IMR-90 (cell line): ENCODE measurements at regions not wholly inside any gene's neighbourhood (a gene's known extent, or its start where the extent isn't known, plus 50 kb on each side); places are given as distances from the start of the nearest gene placed in this dataset.
"Not testable (repeated sequence)": the region's sequence is repeated elsewhere in the genome, so short reads cannot be mapped to it uniquely, and the experiment has no call there.

Source experiments
- ATAC-seq: fragments of 200-7000 bp; cut with Tn5 transposase; 2 replicates; pipeline ENCODE4 v1.9.1; 2020; ENCODE audit warnings: low read depth, mild to moderate bottlenecking, moderate library complexity
- BruUV-seq: library from RNA; stranded (reverse); fragments of 400-500 nt; replicated peaks from 2 replicates; lab custom pipeline; 2021; lab: Mats Ljungman, UMichigan
- CTCF ChIA-PET: fragments of 300-600 bp; formaldehyde crosslinking; extraction: SDS; loops from one replicate; lab custom pipeline; 2021; ENCODE audit warnings: antibody characterized with exemption; lab: Yijun Ruan, JAX
- POLR2A ChIA-PET: fragments of 300-600 bp; sonication (Branson Sonifier 250); formaldehyde crosslinking; loops from one replicate; lab custom pipeline; 2022; ENCODE audit warnings: antibody characterized with exemption; ENCODE audit not compliant: unreplicated experiment; lab: Charles Lee
- DNase-seq: peaks from one replicate; pipeline ENCODE4 v3.0.0; 2013
- H2AFZ ChIP-seq: replicated peaks from 2 replicates; pipeline ENCODE3; 2013; ENCODE audit warnings: low read length, mild to moderate bottlenecking; ENCODE audit not compliant: poor library complexity
- H2AK5ac ChIP-seq: 2 replicates; pipeline ENCODE4 v1.6.1; 2013; ENCODE audit warnings: low read depth, low read length, inconsistent platforms
- H2AK9ac ChIP-seq: replicated peaks from 2 replicates; pipeline ENCODE3; 2013; ENCODE audit warnings: mild to moderate bottlenecking, low read depth, low read length, moderate library complexity; ENCODE audit not compliant: poor library complexity
- H2BK120ac ChIP-seq: 2 replicates; pipeline ENCODE4 v1.6.1; 2013; ENCODE audit warnings: low read depth, low read length, inconsistent platforms
- H2BK15ac ChIP-seq: 3 replicates; pipeline ENCODE4 v1.6.1; 2013; ENCODE audit warnings: low read depth, low read length, inconsistent platforms
- H2BK20ac ChIP-seq: 2 replicates; pipeline ENCODE4 v1.6.1; 2013; ENCODE audit warnings: low read depth, mild to moderate bottlenecking, inconsistent platforms, low read length, moderate library complexity
- H2BK5ac ChIP-seq: 2 replicates; pipeline ENCODE4 v1.6.1; 2013; ENCODE audit warnings: mild to moderate bottlenecking, low read depth, low read length, inconsistent platforms; ENCODE audit not compliant: poor library complexity, severe bottlenecking
- H3K14ac ChIP-seq: replicated peaks from 2 replicates; pipeline ENCODE4 v1.6.1; 2013; ENCODE audit warnings: low read depth, low read length, inconsistent platforms
- H3K18ac ChIP-seq: 2 replicates; pipeline ENCODE4 v1.6.1; 2013; ENCODE audit warnings: low read depth, low read length, control low read depth
- H3K23ac ChIP-seq: 2 replicates; pipeline ENCODE4 v1.6.1; 2013; ENCODE audit warnings: low read depth, low read length, inconsistent platforms
- H3K27ac ChIP-seq: 2 replicates; pipeline ENCODE4 v1.5.1; 2013; ENCODE audit warnings: mild to moderate bottlenecking, control low read depth, low read length; ENCODE audit not compliant: insufficient read depth
- H3K27me3 ChIP-seq: 2 replicates; pipeline ENCODE4 v1.6.1; 2013; ENCODE audit warnings: low read length; ENCODE audit not compliant: control insufficient read depth, insufficient read depth
- H3K36me3 ChIP-seq: 2 replicates; pipeline ENCODE4 v1.6.1; 2013; ENCODE audit warnings: low read length, mixed read lengths; ENCODE audit not compliant: control insufficient read depth, insufficient read depth
- H3K4ac ChIP-seq: 2 replicates; pipeline ENCODE4 v1.6.1; 2013; ENCODE audit warnings: low read depth, low read length, inconsistent platforms
- H3K4me1 ChIP-seq: 2 replicates; pipeline ENCODE4 v1.6.1; 2013; ENCODE audit warnings: low read length, mixed read lengths; ENCODE audit not compliant: control insufficient read depth, insufficient read depth
- H3K4me2 ChIP-seq: 2 replicates; pipeline ENCODE4 v1.6.1; 2013; ENCODE audit warnings: low read depth, mild to moderate bottlenecking, control low read depth, low read length, moderate library complexity
- H3K4me3 ChIP-seq: 2 replicates; pipeline ENCODE4 v1.5.1; 2013; ENCODE audit warnings: low read depth, mild to moderate bottlenecking, control low read depth, low read length, moderate library complexity; ENCODE audit not compliant: insufficient read depth
- H3K56ac ChIP-seq: 2 replicates; pipeline ENCODE4 v1.6.1; 2013; ENCODE audit warnings: low read length, inconsistent platforms; ENCODE audit not compliant: insufficient read depth; ENCODE audit errors: extremely low read depth
- H3K79me1 ChIP-seq, 2 experiments: 2 replicates each; pipeline ENCODE4 v1.6.1; 2013; ENCODE audit warnings: low read length in 2 of 2, inconsistent platforms in 1 of 2, low read depth in 1 of 2
- H3K9ac ChIP-seq: 2 replicates; pipeline ENCODE4 v1.6.1; 2013; ENCODE audit warnings: low read depth, low read length, control low read depth
- H3K9me1 ChIP-seq: 2 replicates; pipeline ENCODE4 v1.6.1; 2013; ENCODE audit warnings: low read length, inconsistent platforms; ENCODE audit not compliant: insufficient read depth
- H3K9me3 ChIP-seq: 2 replicates; pipeline ENCODE4 v1.6.1; 2013; ENCODE audit warnings: low read length; ENCODE audit not compliant: control insufficient read depth, insufficient read depth
- H4K20me1 ChIP-seq: 2 replicates; pipeline ENCODE4 v1.6.1; 2013; ENCODE audit warnings: low read length, inconsistent platforms; ENCODE audit not compliant: insufficient read depth
- H4K5ac ChIP-seq: 2 replicates; pipeline ENCODE4 v1.6.1; 2013; ENCODE audit warnings: mild to moderate bottlenecking, low read depth, low read length, control low read depth
- H4K8ac ChIP-seq, 2 experiments: 2 replicates each; pipeline ENCODE4 v1.6.1; 2013; ENCODE audit warnings: low read depth in 2 of 2, low read length in 2 of 2, control low read depth in 1 of 2, inconsistent platforms in 1 of 2
- H4K91ac ChIP-seq: 2 replicates; pipeline ENCODE4 v1.6.1; 2013; ENCODE audit warnings: low read depth, low read length, inconsistent platforms; ENCODE audit not compliant: insufficient read depth
- WGBS, 2 experiments: methylation state at CpG; one replicate each; pipeline versions ENCODE4 v1.1.5 to v1.1.7; 2013; ENCODE audit warnings: missing lambda C conversion rate in 2 of 2; ENCODE audit not compliant: insufficient read length in 1 of 2; ENCODE audit errors: extremely low coverage in 2 of 2; 5-methylcytosine and 5-hydroxymethylcytosine counted together
- dilution Hi-C: fragments of 300-500 bp; cut with HindIII; formaldehyde crosslinking; loops from one replicate; pipeline ENCODE4 v1.14.3; 2018; ENCODE audit warnings: low sequenced_read_pairs; ENCODE audit not compliant: unreplicated experiment
- in situ Hi-C: fragments of 300-500 bp; cut with MboI; formaldehyde crosslinking; loops from 3 replicates; pipeline ENCODE4 v1.14.3; 2019; ENCODE audit warnings: low sequenced_read_pairs, inconsistent platforms, mixed read lengths
- intact Hi-C: fragments of 100-400 bp; cut with micrococcal nuclease; formaldehyde crosslinking; loops from 2 replicates; pipeline ENCODE4 v1.10.0; 2022

GRCh38 chr21:17327715-17328114 lies 185.1 kb upstream of the CXADR start:
- dilution Hi-C loops, intact Hi-C loops: not testable (repeated sequence)

More at GRCh38 chr21:17327715-17328114, 185.1 kb upstream of the CXADR start:
- H4K20me1 ChIP-seq, H3K4ac ChIP-seq, H2BK120ac ChIP-seq, H3K4me1 ChIP-seq, BruUV-seq, H3K9me3 ChIP-seq, H3K14ac ChIP-seq, CTCF ChIA-PET, H4K5ac ChIP-seq, H2AFZ ChIP-seq, H3K9ac ChIP-seq, H3K9me1 ChIP-seq, H3K4me2 ChIP-seq, H2BK15ac ChIP-seq, H2AK5ac ChIP-seq, H2BK5ac ChIP-seq, H3K23ac ChIP-seq, H2AK9ac ChIP-seq, H3K27me3 ChIP-seq, H4K8ac ChIP-seq, H2BK20ac ChIP-seq, H3K27ac ChIP-seq, in situ Hi-C loops, H4K91ac ChIP-seq, DNase-seq, POLR2A ChIA-PET, ATAC-seq, H3K18ac ChIP-seq, H3K56ac ChIP-seq, H3K79me1 ChIP-seq, H3K4me3 ChIP-seq, H3K36me3 ChIP-seq: not testable (repeated sequence)
- 100% methylated on average over 1 of the region's 9 CpGs; no CpG with 5 or more reads in 1 of the 2 experiments for WGBS, 2 experiments
